B cell (primary cell): ENCODE measurements at regions not wholly inside any gene's neighbourhood (a gene's known extent, or its start where the extent isn't known, plus 50 kb on each side); places are given as distances from the start of the nearest gene placed in this dataset.

Experiments used
- ATAC-seq: fragments of 200-7000 bp; cut with Tn5 transposase; one replicate; pipeline ENCODE4 v1.10.0; 2021; ENCODE audit warnings: low read depth, mild to moderate bottlenecking, moderate number of reproducible peaks, moderate library complexity
- CTCF ChIA-PET: fragments of 350-600 bp; sonication (Branson Sonifier 250); formaldehyde crosslinking; loops from one replicate; lab custom pipeline; 2021; ENCODE audit warnings: antibody characterized with exemption, inconsistent platforms; lab: Charles Lee
- POLR2A ChIA-PET: fragments of 350-600 bp; sonication (Branson Sonifier 250); formaldehyde crosslinking; loops from one replicate; lab custom pipeline; 2021; ENCODE audit warnings: antibody characterized with exemption; lab: Charles Lee
- DNase-seq: peaks from one replicate; pipeline ENCODE4 v3.0.0; 2013
- H2AFZ ChIP-seq: 2 replicates; pipeline ENCODE4 v1.6.1; 2012; ENCODE audit warnings: mild to moderate bottlenecking, low read depth, low read length; ENCODE audit not compliant: insufficient read depth, poor library complexity, severe bottlenecking
- H3K27ac ChIP-seq, 2 donors: 1 replicate in 1 of 2; 2 replicates in 1 of 2; pipeline ENCODE4 v1.5.1; 2012 to 2013; ENCODE audit warnings: low read length in 2 of 2, mild to moderate bottlenecking in 2 of 2, moderate library complexity in 1 of 2
- H3K27me3 ChIP-seq, 4 experiments: fragments of 200-600 bp in 1 of 4; sonication (generic) in 1 of 4; replicated peaks in 1 of 4; 1 replicate in 2 of 4; 2 replicates in 2 of 4; pipeline versions ENCODE4 v1.6.1 to v1.7.0; 2013 to 2016; ENCODE audit warnings: low read length in 3 of 4, mild to moderate bottlenecking in 2 of 4, mixed read lengths in 1 of 4, moderate library complexity in 1 of 4; ENCODE audit not compliant: insufficient read depth in 4 of 4, control insufficient read depth in 3 of 4; ENCODE audit errors: control extremely low read depth in 1 of 4
- H3K36me3 ChIP-seq, 2 experiments: replicated peaks in 1 of 2; 1 replicate in 1 of 2; 2 replicates in 1 of 2; pipeline versions ENCODE4 v1.6.1 to v1.7.1; 2013; ENCODE audit warnings: low read length in 1 of 2; ENCODE audit not compliant: insufficient read depth in 2 of 2, control insufficient read depth in 1 of 2; ENCODE audit errors: control extremely low read depth in 1 of 2, extremely low read depth in 1 of 2
- H3K4me1 ChIP-seq, 2 donors: fragments of 200-600 bp in 1 of 2; sonication (generic) in 1 of 2; 1 replicate in 1 of 2; 2 replicates in 1 of 2; pipeline versions ENCODE4 v1.5.1 to v1.6.1; 2013 to 2017; ENCODE audit warnings: low read length in 2 of 2; ENCODE audit not compliant: control insufficient read depth in 2 of 2, insufficient read depth in 2 of 2
- H3K4me2 ChIP-seq: replicated peaks from 2 replicates; pipeline ENCODE3; 2012; ENCODE audit warnings: mild to moderate bottlenecking, low read depth, low read length; ENCODE audit not compliant: poor library complexity, severe bottlenecking
- H3K4me3 ChIP-seq, 5 experiments: fragments of 200-600 bp in 1 of 5; sonication (generic) in 1 of 5; 1 replicate in 3 of 5; 2 replicates in 2 of 5; pipeline versions ENCODE4 v1.5.1 to v1.7.0; 2011 to 2016; ENCODE audit warnings: low read length in 4 of 5, mild to moderate bottlenecking in 4 of 5, low read depth in 2 of 5, control low read depth in 1 of 5, moderate library complexity in 1 of 5; ENCODE audit not compliant: insufficient read depth in 1 of 5; ENCODE audit errors: control extremely low read depth in 1 of 5, extremely low read depth in 1 of 5
- H3K79me2 ChIP-seq: fragments of 200-600 bp; sonication (generic); one replicate; pipeline ENCODE4 v1.6.0; 2016; ENCODE audit warnings: low read length; ENCODE audit not compliant: control insufficient read depth, insufficient read depth
- H3K9ac ChIP-seq: fragments of 200-600 bp; sonication (generic); 2 replicates; pipeline ENCODE4 v1.6.1; 2017; ENCODE audit warnings: mild to moderate bottlenecking, low read length, moderate library complexity
- H3K9me3 ChIP-seq, 3 donors: one replicate each; pipeline versions ENCODE4 v1.6.1 to v1.7.1; 2013; ENCODE audit warnings: low read length in 2 of 3; ENCODE audit not compliant: control insufficient read depth in 2 of 3, insufficient read depth in 1 of 3; ENCODE audit errors: control extremely low read depth in 1 of 3
- H4K20me1 ChIP-seq: 2 replicates; pipeline ENCODE4 v1.6.0; 2012; ENCODE audit warnings: mild to moderate bottlenecking, low read length; ENCODE audit not compliant: insufficient read depth, control insufficient read depth, poor library complexity, severe bottlenecking
- H3K27ac Mint-ChIP-seq: one replicate; pipeline ENCODE4 v1.8.0; 2021; ENCODE audit warnings: mixed read lengths
- H3K27me3 Mint-ChIP-seq: one replicate; pipeline ENCODE4 v1.8.0; 2021; ENCODE audit warnings: mixed read lengths
- H3K4me1 Mint-ChIP-seq: one replicate; pipeline ENCODE4 v1.8.0; 2021; ENCODE audit warnings: mixed read lengths
- H3K4me3 Mint-ChIP-seq: one replicate; pipeline ENCODE4 v1.8.0; 2021; ENCODE audit warnings: mixed read lengths
- H3K9me3 Mint-ChIP-seq: one replicate; pipeline ENCODE4 v1.8.0; 2022; ENCODE audit warnings: mixed read lengths; ENCODE audit not compliant: insufficient read depth
- EZH2 ChIP-seq: IDR thresholded peaks from 2 replicates; pipeline ENCODE4 v1.6.1; 2012; ENCODE audit warnings: borderline replicate concordance, low read depth, mild to moderate bottlenecking, moderate library complexity, low read length; ENCODE audit not compliant: insufficient read depth, poor library complexity, severe bottlenecking
- WGBS: methylation state at CpG from one replicate; pipeline ENCODE4 v1.1.5; 2013; ENCODE audit warnings: missing lambda C conversion rate; ENCODE audit not compliant: insufficient coverage; 5-methylcytosine and 5-hydroxymethylcytosine counted together
- intact Hi-C: fragments of 100-400 bp; cut with micrococcal nuclease; formaldehyde crosslinking; loops from one replicate; pipeline ENCODE4 v1.10.0; 2022
- TF ChIP-seq, protein P1 (sequence below): fragments of 200-600 bp; IDR thresholded peaks from one replicate; pipeline ENCODE4 v1.8.0; 2022; ENCODE audit warnings: antibody characterized with exemption, mild to moderate bottlenecking

DNA sequence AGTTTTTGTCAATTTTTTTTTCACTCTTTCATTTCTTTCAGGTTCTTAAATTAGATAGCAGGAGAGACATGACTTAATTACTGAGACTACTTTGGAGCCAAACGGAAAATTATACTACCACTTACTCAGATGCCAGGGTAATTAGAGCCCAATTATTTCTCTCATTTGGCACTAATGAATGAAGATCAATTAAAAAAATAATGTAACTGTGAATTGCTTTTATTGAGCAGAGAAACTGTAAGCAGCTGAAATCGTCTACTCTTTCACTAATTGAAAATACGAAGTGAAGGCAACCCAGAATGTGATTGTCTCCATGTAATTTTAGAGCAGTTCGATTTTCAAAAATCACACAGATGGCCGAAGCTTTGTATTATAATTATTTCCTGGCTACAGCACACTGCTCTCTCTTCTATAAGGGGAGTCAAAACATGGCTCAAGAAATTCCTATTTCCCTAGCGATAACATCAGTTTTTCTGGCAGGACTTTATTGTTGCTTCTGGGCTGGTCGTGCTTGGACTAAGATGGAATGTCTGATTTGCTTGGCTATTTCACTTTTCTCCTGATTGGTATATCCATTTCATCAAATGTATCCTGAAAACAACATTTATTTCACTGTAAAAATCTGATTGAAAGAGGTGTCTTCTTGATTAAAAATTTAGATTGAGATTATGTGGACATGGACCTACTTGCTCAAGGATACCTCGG is 55.8 kb upstream of the PDZRN3 start:
- Histone ChIP-seq H3K79me2 (no peaks in the 10 kb centered on the region), H3K27ac (no peak overlapping the region), H3K4me2 (no peak overlapping the region), H3K36me3 (no peaks in the 10 kb centered on the region), H2AFZ (no peak overlapping the region), H3K4me3 (no peak overlapping the region), H3K27me3 (no peaks in the 10 kb centered on the region), H3K9ac (no peak overlapping the region), H3K9me3 (peaks cover 0 to 3% (median 0%) of the 10 kb centered on the region in 3 donors), H3K4me1 (no peaks in the 10 kb centered on the region), H4K20me1 (no peaks in the 10 kb centered on the region)
- Mint-ChIP-seq H3K9me3 (no peaks in the 10 kb centered on the region), H3K27ac (no peak overlapping the region), H3K4me3 (no peak overlapping the region), H3K4me1 (no peaks in the 10 kb centered on the region), H3K27me3 (no peaks in the 10 kb centered on the region)
- no peak for DNase-seq
- intact Hi-C loops = no loop called here
- POLR2A ChIA-PET = no interaction called here
- no peak for ATAC-seq
- no CpG with 5 or more reads among the region's 8 CpGs for WGBS
- CTCF ChIA-PET = no interaction called here
- TF ChIP-seq EZH2 = no peak
- TF ChIP-seq, protein P1, sequence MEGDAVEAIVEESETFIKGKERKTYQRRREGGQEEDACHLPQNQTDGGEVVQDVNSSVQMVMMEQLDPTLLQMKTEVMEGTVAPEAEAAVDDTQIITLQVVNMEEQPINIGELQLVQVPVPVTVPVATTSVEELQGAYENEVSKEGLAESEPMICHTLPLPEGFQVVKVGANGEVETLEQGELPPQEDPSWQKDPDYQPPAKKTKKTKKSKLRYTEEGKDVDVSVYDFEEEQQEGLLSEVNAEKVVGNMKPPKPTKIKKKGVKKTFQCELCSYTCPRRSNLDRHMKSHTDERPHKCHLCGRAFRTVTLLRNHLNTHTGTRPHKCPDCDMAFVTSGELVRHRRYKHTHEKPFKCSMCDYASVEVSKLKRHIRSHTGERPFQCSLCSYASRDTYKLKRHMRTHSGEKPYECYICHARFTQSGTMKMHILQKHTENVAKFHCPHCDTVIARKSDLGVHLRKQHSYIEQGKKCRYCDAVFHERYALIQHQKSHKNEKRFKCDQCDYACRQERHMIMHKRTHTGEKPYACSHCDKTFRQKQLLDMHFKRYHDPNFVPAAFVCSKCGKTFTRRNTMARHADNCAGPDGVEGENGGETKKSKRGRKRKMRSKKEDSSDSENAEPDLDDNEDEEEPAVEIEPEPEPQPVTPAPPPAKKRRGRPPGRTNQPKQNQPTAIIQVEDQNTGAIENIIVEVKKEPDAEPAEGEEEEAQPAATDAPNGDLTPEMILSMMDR = no peak

GRCh38 chr3:73677336-73678024 is 52.7 kb upstream of the PDZRN3 start:
- Histone ChIP-seq H3K79me2 (no peaks in the 10 kb centered on the region), H3K4me1 (no peaks in the 10 kb centered on the region), H3K36me3 (no peaks in the 10 kb centered on the region), H3K9me3 (peaks cover 0 to 3% (median 0%) of the 10 kb centered on the region in 3 donors), H3K4me2 (no peak overlapping the region), H3K27me3 (no peaks in the 10 kb centered on the region), H3K4me3 (no peak overlapping the region), H4K20me1 (no peaks in the 10 kb centered on the region), H2AFZ (no peak overlapping the region), H3K27ac (no peak overlapping the region), H3K9ac (no peak overlapping the region)
- no peak for TF ChIP-seq EZH2
- TF ChIP-seq, protein P1 = no peak
- ATAC-seq = no peak
- WGBS = 100% methylated on average over 3 of the region's 7 CpGs
- intact Hi-C loops = no loop called here
- Mint-ChIP-seq H3K4me3 (no peak overlapping the region), H3K27me3 (no peaks in the 10 kb centered on the region), H3K27ac (no peak overlapping the region), H3K9me3 (peaks cover 3% of the 10 kb centered on the region), H3K4me1 (no peaks in the 10 kb centered on the region)
- DNase-seq = no peak
- ChIA-PET CTCF (no interaction called here), POLR2A (no interaction called here)
